Tibial nerve (tissue), 4 donors: ENCODE measurements at regions not wholly inside any gene's neighbourhood (a gene's known extent, or its start where the extent isn't known, plus 50 kb on each side); places are given as distances from the start of the nearest gene placed in this dataset.

Experiments
- DNase-seq, 2 donors: peaks; one replicate each; pipeline ENCODE4 v3.0.0-alpha.2; 2019; ENCODE audit warnings: low spot score in 2 of 2
- H3K27ac ChIP-seq, 4 donors: fragments of 200-600 bp; sonication (generic) in 3 of 4; one replicate each; pipeline ENCODE4 v1.5.1; 2017 to 2019; ENCODE audit warnings: mild to moderate bottlenecking in 1 of 4
- H3K27me3 ChIP-seq, 2 donors: fragments of 200-600 bp; sonication (generic) in 1 of 2; one replicate each; pipeline versions ENCODE4 v1.5.1 to v1.6.0; 2017 to 2019
- H3K36me3 ChIP-seq, 3 donors: fragments of 200-600 bp; sonication (generic); one replicate each; pipeline ENCODE4 v1.5.1; 2018 to 2019
- H3K4me1 ChIP-seq, 4 donors: fragments of 200-600 bp; sonication (generic) in 3 of 4; one replicate each; pipeline ENCODE4 v1.5.1; 2017 to 2019
- H3K4me3 ChIP-seq, 4 donors: fragments of 200-600 bp; sonication (generic) in 3 of 4; one replicate each; pipeline ENCODE4 v1.5.1; 2017 to 2019; ENCODE audit warnings: mild to moderate bottlenecking in 1 of 4, moderate library complexity in 1 of 4
- H3K9me3 ChIP-seq, 4 donors: fragments of 200-600 bp; sonication (generic) in 3 of 4; one replicate each; pipeline ENCODE4 v1.5.1; 2017 to 2019
- CTCF ChIP-seq, 5 experiments: fragments of 200-600 bp in 3 of 5; fragments of 450-650 bp in 2 of 5; sonication (generic) in 3 of 5; IDR thresholded peaks; one replicate each; pipeline ENCODE4 v1.5.1; 2016 to 2019; ENCODE audit warnings: antibody characterized with exemption in 5 of 5, mild to moderate bottlenecking in 3 of 5, moderate library complexity in 2 of 5
- EP300 ChIP-seq, 2 donors: sonication (generic); formaldehyde crosslinking; IDR thresholded peaks; one replicate each; pipeline ENCODE4 v1.6.1; 2017; ENCODE audit warnings: antibody characterized with exemption in 2 of 2, mild to moderate bottlenecking in 1 of 2
- POLR2A ChIP-seq, 2 donors: fragments of 450-650 bp; IDR thresholded peaks; one replicate each; pipeline ENCODE4 v1.6.1; 2017; ENCODE audit warnings: antibody characterized with exemption in 2 of 2, mild to moderate bottlenecking in 2 of 2, moderate library complexity in 2 of 2
- WGBS, 2 donors: methylation state at CpG; one replicate each; pipeline ENCODE4 v1.1.5; 2018; 5-methylcytosine and 5-hydroxymethylcytosine counted together

DNA sequence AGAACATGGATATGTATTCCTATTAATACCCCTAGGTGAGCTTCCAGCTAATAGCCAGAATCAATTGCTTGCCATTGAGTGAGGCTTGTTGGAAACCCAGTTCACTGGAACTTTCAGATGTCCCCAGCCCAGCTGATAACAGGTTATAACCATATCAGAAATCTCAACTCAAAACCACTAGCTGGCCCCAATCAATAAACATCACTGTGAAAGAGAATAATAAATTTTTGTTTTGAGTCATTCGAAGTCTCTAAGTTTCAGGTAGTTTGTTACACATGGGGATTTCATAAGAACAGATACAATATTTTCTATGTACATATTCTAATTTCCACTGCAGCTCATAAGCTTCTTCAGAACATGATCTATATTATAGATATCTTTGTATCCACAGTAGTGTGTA lies 162.9 kb upstream of the SNX7 start:
- no peak overlapping the region for H3K4me3 ChIP-seq
- H3K27me3 ChIP-seq, result no peaks in the 10 kb centered on the region
- no peak overlapping the region for H3K27ac ChIP-seq
- no peak for DNase-seq
- H3K36me3 ChIP-seq, result no peaks in the 10 kb centered on the region
- TF ChIP-seq POLR2A (IDR thresholded peaks at IDR 0.05), result no peak
- TF ChIP-seq EP300 (IDR thresholded peaks at IDR 0.05), result no peak
- no peak for TF ChIP-seq CTCF (IDR thresholded peaks at IDR 0.05)
- WGBS, 2 donors, result 78 to 93% methylated on average over 1 of the region's 1 CpG
- H3K4me1 ChIP-seq, result no peaks in the 10 kb centered on the region
- no peaks in the 10 kb centered on the region for H3K9me3 ChIP-seq

DNA sequence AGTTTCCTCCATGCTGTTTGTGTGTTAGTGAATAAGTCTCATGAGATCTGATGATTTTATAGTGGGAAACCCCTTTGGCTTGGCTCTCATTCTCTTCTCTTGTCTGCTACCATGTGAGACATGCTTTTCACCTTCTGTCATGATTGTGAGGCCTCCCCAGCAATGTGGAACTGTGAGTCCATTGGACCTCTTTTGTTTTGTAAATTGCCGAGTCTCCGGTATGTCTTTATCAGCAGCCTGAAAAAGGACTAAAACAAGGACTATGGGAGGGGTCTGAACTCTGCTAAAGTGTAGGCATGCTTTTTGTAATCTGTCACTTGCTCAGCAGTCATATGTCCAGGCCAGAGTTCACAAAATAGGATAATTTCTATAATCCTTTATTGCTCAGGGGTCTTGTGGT lies 164.0 kb upstream of the SNX7 start:
- 89 to 94% methylated on average over 2 of the region's 2 CpGs for whole genome bisulfite sequencing, 2 donors
- no peak for TF ChIP-seq CTCF (IDR thresholded peaks at IDR 0.05)
- no peak for TF ChIP-seq POLR2A (IDR thresholded peaks at IDR 0.05)
- no peak for TF ChIP-seq EP300 (IDR thresholded peaks at IDR 0.05)
- Histone ChIP-seq H3K4me1 (no peaks in the 10 kb centered on the region), H3K36me3 (no peaks in the 10 kb centered on the region), H3K27me3 (no peaks in the 10 kb centered on the region), H3K9me3 (no peaks in the 10 kb centered on the region), H3K27ac (no peak overlapping the region), H3K4me3 (no peak overlapping the region)
- no peak for DNase-seq

DNA sequence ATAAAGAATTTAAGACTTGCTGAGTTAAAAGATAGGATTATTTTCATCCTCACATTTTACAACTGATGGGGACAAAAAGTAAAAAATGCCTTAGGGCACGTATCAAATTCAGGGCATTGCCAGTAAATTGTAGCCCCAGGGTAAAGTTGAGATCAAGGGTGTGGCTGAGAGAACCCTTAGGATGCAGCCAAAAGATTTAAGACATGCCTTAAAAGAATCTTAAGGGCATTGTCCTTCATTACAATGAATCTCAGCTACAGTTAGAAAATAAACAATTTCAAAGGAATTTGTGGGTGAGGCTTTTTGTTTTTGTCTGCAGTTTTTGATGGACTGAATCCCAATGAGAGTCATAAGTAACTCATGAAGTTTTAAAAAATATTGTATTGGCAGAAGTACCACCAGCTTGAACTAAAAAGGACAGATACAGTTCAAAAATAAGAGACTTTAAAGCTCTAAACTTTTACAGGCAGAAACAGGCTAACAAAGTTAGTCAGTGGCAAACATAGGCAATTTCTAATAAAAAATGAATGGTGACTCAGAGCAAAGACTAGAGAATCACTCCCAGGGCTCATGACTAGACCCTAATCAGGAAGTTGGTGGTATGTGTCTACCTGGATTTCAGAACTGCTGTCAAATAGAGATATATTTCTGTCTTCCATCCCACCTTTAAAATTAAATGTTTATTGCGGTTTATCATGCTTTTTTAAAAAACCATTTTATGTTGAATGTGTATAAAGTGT lies 165.1 kb upstream of the SNX7 start:
- no peak for DNase-seq
- TF ChIP-seq CTCF (IDR thresholded peaks at IDR 0.05) (no peak), EP300 (IDR thresholded peaks at IDR 0.05) (no peak), POLR2A (IDR thresholded peaks at IDR 0.05) (no peak)

DNA sequence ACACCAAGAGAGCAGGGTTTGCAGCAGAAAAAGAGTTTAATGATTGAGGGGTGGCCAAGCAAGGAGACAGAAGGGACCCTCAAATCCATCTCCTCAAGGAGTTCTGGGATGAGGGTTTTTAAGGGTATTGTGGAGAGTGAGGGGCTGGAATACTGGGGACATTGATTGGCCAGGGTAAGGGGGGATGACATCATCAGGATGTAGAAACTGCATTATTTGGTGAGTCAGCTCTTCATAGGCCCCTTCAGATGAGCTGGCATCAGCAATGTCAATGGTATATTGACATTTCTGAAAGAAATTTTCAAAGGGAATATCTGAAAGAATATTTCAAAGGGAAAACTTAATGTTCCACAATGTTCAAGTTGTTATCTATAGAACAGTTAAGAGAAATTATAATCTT lies 168.1 kb upstream of the SNX7 start:
- no peak overlapping the region for H3K27ac ChIP-seq
- no peak for DNase-seq
- no peaks in the 10 kb centered on the region for H3K9me3 ChIP-seq
- TF ChIP-seq CTCF (IDR thresholded peaks at IDR 0.05) (no peak), POLR2A (IDR thresholded peaks at IDR 0.05) (no peak), EP300 (IDR thresholded peaks at IDR 0.05) (no peak)
- no peaks in the 10 kb centered on the region for H3K27me3 ChIP-seq
- H3K36me3 ChIP-seq, result no peaks in the 10 kb centered on the region
- H3K4me3 ChIP-seq, result no peak overlapping the region
- no peaks in the 10 kb centered on the region for H3K4me1 ChIP-seq

More for the DNA sequence above, 165.1 kb upstream of the SNX7 start:
- Histone ChIP-seq H3K27ac (no peak overlapping the region), H3K36me3 (no peaks in the 10 kb centered on the region), H3K4me3 (no peak overlapping the region), H3K9me3 (no peaks in the 10 kb centered on the region), H3K27me3 (no peaks in the 10 kb centered on the region), H3K4me1 (no peaks in the 10 kb centered on the region)
- WGBS, 2 donors, result 72% methylated on average over 2 of the region's 2 CpGs

DNA sequence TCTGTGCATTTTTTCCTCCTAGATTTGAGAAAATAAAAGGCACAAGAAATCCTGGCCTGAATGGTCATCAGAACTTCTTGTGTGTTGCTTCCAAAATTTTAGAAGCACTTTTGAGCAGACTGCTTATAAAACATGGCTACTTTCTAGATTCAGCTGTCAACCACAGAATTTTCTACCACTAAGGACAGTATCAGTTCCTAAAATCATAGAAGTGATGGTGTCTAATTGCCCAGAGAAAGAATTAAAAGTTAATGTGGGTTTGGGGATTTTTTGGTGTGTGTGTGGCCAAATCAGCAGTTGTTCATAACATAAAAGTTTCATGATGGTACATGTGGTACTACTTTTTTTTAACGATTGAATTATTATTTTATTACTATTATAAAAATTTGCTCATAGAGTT lies 171.4 kb upstream of the SNX7 start:
- no peak for TF ChIP-seq EP300 (IDR thresholded peaks at IDR 0.05)
- TF ChIP-seq POLR2A (IDR thresholded peaks at IDR 0.05), result no peak
- TF ChIP-seq CTCF (IDR thresholded peaks at IDR 0.05), result no peak
- no peaks in the 10 kb centered on the region for H3K27me3 ChIP-seq
- no peak overlapping the region for H3K4me3 ChIP-seq
- WGBS, 2 donors, result 82 to 87% methylated on average over 1 of the region's 1 CpG
- H3K9me3 ChIP-seq, result no peaks in the 10 kb centered on the region
- H3K27ac ChIP-seq, result no peak overlapping the region
- no peaks in the 10 kb centered on the region for H3K4me1 ChIP-seq
- DNase-seq, result no peak
- H3K36me3 ChIP-seq, result no peaks in the 10 kb centered on the region
